ENCODE measurements at regions not wholly inside any gene's neighbourhood (a gene's known extent, or its start where the extent isn't known, plus 50 kb on each side); places are given as distances from the start of the nearest gene placed in this dataset.
"Not testable (repeated sequence)": the region's sequence is repeated elsewhere in the genome, so short reads cannot be mapped to it uniquely, and the experiment has no call there.

- no peak for DNase-seq
- Histone ChIP-seq H3K9me3 (ENCODE audit: control insufficient read depth, low read depth, low read length) (no peaks in the 10 kb centered on the region), H3K27me3 (ENCODE audit: control insufficient read depth, insufficient read depth, low read length) (no peaks in the 10 kb centered on the region), H3K4me3 (ENCODE audit: low read length) (no peak overlapping the region), H3K27ac (ENCODE audit: low read length) (no peak overlapping the region), H3K36me3 (ENCODE audit: control insufficient read depth, insufficient read depth, low read length) (no peaks in the 10 kb centered on the region), H3K4me1 (ENCODE audit: control insufficient read depth, insufficient read depth, low read length) (no peaks in the 10 kb centered on the region)
- 92% methylated on average over 2 of the region's 4 CpGs for WGBS (ENCODE audit: insufficient coverage, low lambda C conversion rate)
These were observed 67.0 kb downstream of the CHCHD4 start for GRCh38 chr3:14057701-14058100.

- Histone ChIP-seq H3K9me3 (ENCODE audit: control insufficient read depth, low read depth, low read length) (no peaks in the 10 kb centered on the region), H3K27ac (ENCODE audit: low read length) (no peak overlapping the region), H3K4me1 (ENCODE audit: control insufficient read depth, insufficient read depth, low read length) (no peaks in the 10 kb centered on the region), H3K36me3 (ENCODE audit: control insufficient read depth, insufficient read depth, low read length) (no peaks in the 10 kb centered on the region), H3K4me3 (ENCODE audit: low read length) (no peak overlapping the region), H3K27me3 (ENCODE audit: control insufficient read depth, insufficient read depth, low read length) (no peaks in the 10 kb centered on the region)
- no peak for DNase-seq
These were observed 76.8 kb downstream of the CHCHD4 start for GRCh38 chr3:14047841-14048240.

GRCh38 chr3:14047027-14047426, 77.6 kb downstream of the CHCHD4 start:
- Histone ChIP-seq H3K36me3 (ENCODE audit: control insufficient read depth, insufficient read depth, low read length) (no peaks in the 10 kb centered on the region), H3K4me1 (ENCODE audit: control insufficient read depth, insufficient read depth, low read length) (no peaks in the 10 kb centered on the region), H3K27ac (ENCODE audit: low read length) (no peak overlapping the region), H3K9me3 (ENCODE audit: control insufficient read depth, low read depth, low read length) (no peaks in the 10 kb centered on the region), H3K27me3 (ENCODE audit: control insufficient read depth, insufficient read depth, low read length) (no peaks in the 10 kb centered on the region), H3K4me3 (ENCODE audit: low read length) (no peak overlapping the region)
- no peak for DNase-seq
- WGBS (ENCODE audit: insufficient coverage, low lambda C conversion rate): 43% methylated on average over 1 of the region's 5 CpGs

- no peak for DNase-seq
- Histone ChIP-seq H3K27ac (ENCODE audit: low read length) (no peak overlapping the region), H3K36me3 (ENCODE audit: control insufficient read depth, insufficient read depth, low read length) (no peaks in the 10 kb centered on the region), H3K27me3 (ENCODE audit: control insufficient read depth, insufficient read depth, low read length) (no peaks in the 10 kb centered on the region), H3K4me1 (ENCODE audit: control insufficient read depth, insufficient read depth, low read length) (no peaks in the 10 kb centered on the region), H3K4me3 (ENCODE audit: low read length) (no peak overlapping the region), H3K9me3 (ENCODE audit: control insufficient read depth, low read depth, low read length) (no peaks in the 10 kb centered on the region)
- no CpG with 5 or more reads among the region's 3 CpGs for WGBS (ENCODE audit: insufficient coverage, low lambda C conversion rate)
These were observed 82.0 kb downstream of the CHCHD4 start for GRCh38 chr3:14042680-14043079.

- Histone ChIP-seq H3K27ac (ENCODE audit: low read length) (no peak overlapping the region), H3K4me1 (ENCODE audit: control insufficient read depth, insufficient read depth, low read length) (no peaks in the 10 kb centered on the region), H3K4me3 (ENCODE audit: low read length) (no peak overlapping the region), H3K36me3 (ENCODE audit: control insufficient read depth, insufficient read depth, low read length) (no peaks in the 10 kb centered on the region), H3K27me3 (ENCODE audit: control insufficient read depth, insufficient read depth, low read length) (no peaks in the 10 kb centered on the region), H3K9me3 (ENCODE audit: control insufficient read depth, low read depth, low read length) (peaks cover 12% of the 10 kb centered on the region)
- 20% methylated on average over 1 of the region's 2 CpGs for WGBS (ENCODE audit: insufficient coverage, low lambda C conversion rate)
- no peak for DNase-seq
These were observed 85.5 kb downstream of the CHCHD4 start for GRCh38 chr3:14039149-14039548.

GRCh38 chr3:14037211-14037610, 87.5 kb downstream of the CHCHD4 start:
- Histone ChIP-seq H3K27ac (ENCODE audit: low read length) (no peak overlapping the region), H3K36me3 (ENCODE audit: control insufficient read depth, insufficient read depth, low read length) (no peaks in the 10 kb centered on the region), H3K4me1 (ENCODE audit: control insufficient read depth, insufficient read depth, low read length) (no peaks in the 10 kb centered on the region), H3K9me3 (ENCODE audit: control insufficient read depth, low read depth, low read length) (peaks cover 12% of the 10 kb centered on the region), H3K27me3 (ENCODE audit: control insufficient read depth, insufficient read depth, low read length) (no peaks in the 10 kb centered on the region), H3K4me3 (ENCODE audit: low read length) (no peak overlapping the region)
- WGBS (ENCODE audit: insufficient coverage, low lambda C conversion rate): no CpG with 5 or more reads among the region's 22 CpGs
- no peak for DNase-seq

GRCh38 chr3:14033023-14033422, 91.6 kb downstream of the CHCHD4 start:
- H3K4me1 ChIP-seq (ENCODE audit: control insufficient read depth, insufficient read depth, low read length): no peaks in the 10 kb centered on the region
- no CpG with 5 or more reads among the region's 1 CpG for WGBS (ENCODE audit: insufficient coverage, low lambda C conversion rate)
- no peak overlapping the region for H3K4me3 ChIP-seq (ENCODE audit: low read length)
- H3K27me3 ChIP-seq (ENCODE audit: control insufficient read depth, insufficient read depth, low read length): no peaks in the 10 kb centered on the region
- no peak overlapping the region for H3K27ac ChIP-seq (ENCODE audit: low read length)
- H3K36me3 ChIP-seq (ENCODE audit: control insufficient read depth, insufficient read depth, low read length): no peaks in the 10 kb centered on the region
- no peak for DNase-seq
- peaks cover 19% of the 10 kb centered on the region for H3K9me3 ChIP-seq (ENCODE audit: control insufficient read depth, low read depth, low read length)

- WGBS (ENCODE audit: insufficient coverage, low lambda C conversion rate): no CpG with 5 or more reads among the region's 3 CpGs
- peaks cover 10% of the 10 kb centered on the region for H3K9me3 ChIP-seq (ENCODE audit: control insufficient read depth, low read depth, low read length)
- H3K27ac ChIP-seq (ENCODE audit: low read length): no peak overlapping the region
- H3K36me3 ChIP-seq (ENCODE audit: control insufficient read depth, insufficient read depth, low read length): no peaks in the 10 kb centered on the region
- no peaks in the 10 kb centered on the region for H3K27me3 ChIP-seq (ENCODE audit: control insufficient read depth, insufficient read depth, low read length)
- H3K4me1 ChIP-seq (ENCODE audit: control insufficient read depth, insufficient read depth, low read length): no peaks in the 10 kb centered on the region
- DNase-seq: no peak
- no peak overlapping the region for H3K4me3 ChIP-seq (ENCODE audit: low read length)
These were observed 93.4 kb downstream of the CHCHD4 start for GRCh38 chr3:14031271-14031670.

- H3K27me3 ChIP-seq (ENCODE audit: control insufficient read depth, insufficient read depth, low read length); H3K27ac ChIP-seq (ENCODE audit: low read length); H3K9me3 ChIP-seq (ENCODE audit: control insufficient read depth, low read depth, low read length); DNase-seq; H3K4me1 ChIP-seq (ENCODE audit: control insufficient read depth, insufficient read depth, low read length); H3K36me3 ChIP-seq (ENCODE audit: control insufficient read depth, insufficient read depth, low read length); H3K4me3 ChIP-seq (ENCODE audit: low read length): not testable (repeated sequence)
- no CpG with 5 or more reads among the region's 20 CpGs for WGBS (ENCODE audit: insufficient coverage, low lambda C conversion rate)
These were observed 95.2 kb downstream of the CHCHD4 start for GRCh38 chr3:14029390-14029995.

- not testable (repeated sequence) for H3K9me3 ChIP-seq (ENCODE audit: control insufficient read depth, low read depth, low read length); H3K27me3 ChIP-seq (ENCODE audit: control insufficient read depth, insufficient read depth, low read length); H3K4me3 ChIP-seq (ENCODE audit: low read length); H3K4me1 ChIP-seq (ENCODE audit: control insufficient read depth, insufficient read depth, low read length); DNase-seq; H3K36me3 ChIP-seq (ENCODE audit: control insufficient read depth, insufficient read depth, low read length); H3K27ac ChIP-seq (ENCODE audit: low read length)
- 100% methylated on average over 1 of the region's 9 CpGs for WGBS (ENCODE audit: insufficient coverage, low lambda C conversion rate)
These were observed 96.5 kb downstream of the CHCHD4 start for GRCh38 chr3:14028122-14028521.

GRCh38 chr3:14019459-14019858, 105.2 kb downstream of the CHCHD4 start:
- no peak for DNase-seq
- Histone ChIP-seq H3K27ac (ENCODE audit: low read length) (no peak overlapping the region), H3K4me1 (ENCODE audit: control insufficient read depth, insufficient read depth, low read length) (no peaks in the 10 kb centered on the region), H3K36me3 (ENCODE audit: control insufficient read depth, insufficient read depth, low read length) (no peaks in the 10 kb centered on the region), H3K27me3 (ENCODE audit: control insufficient read depth, insufficient read depth, low read length) (no peaks in the 10 kb centered on the region), H3K9me3 (ENCODE audit: control insufficient read depth, low read depth, low read length) (no peaks in the 10 kb centered on the region), H3K4me3 (ENCODE audit: low read length) (no peak overlapping the region)
- no CpG with 5 or more reads among the region's 4 CpGs for WGBS (ENCODE audit: insufficient coverage, low lambda C conversion rate)

Measured in large intestine (tissue), 3 donors.